ENCODE measurements at regions not wholly inside any gene's neighbourhood (a gene's known extent, or its start where the extent isn't known, plus 50 kb on each side); places are given as distances from the start of the nearest gene placed in this dataset.

DNA sequence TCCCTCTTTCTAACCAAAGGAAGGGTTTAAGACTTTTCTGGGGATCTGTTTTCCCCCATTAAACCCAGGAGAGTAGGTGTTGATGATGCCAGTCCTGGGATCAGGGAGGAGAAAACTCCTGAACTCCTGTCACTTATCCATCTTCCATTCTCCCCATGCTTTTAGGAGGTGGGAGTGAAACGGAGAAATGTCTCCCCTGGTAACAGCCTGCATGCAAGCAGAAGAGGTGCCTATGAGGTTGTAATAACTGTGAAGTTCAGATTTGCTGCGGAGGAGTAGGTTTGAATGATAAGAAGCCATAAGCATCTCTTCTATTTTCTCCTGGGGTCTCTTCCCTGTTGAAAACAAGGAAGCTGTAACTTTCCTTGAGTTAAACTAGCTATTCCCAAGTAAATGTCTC, 150.8 kb downstream of the SLC4A3 start:
- CTCF ChIA-PET = interaction anchor here (1.4 kb wide), 1 partner anchor 9 kb away, joined by 5 read pairs; no protein-coding TSS in a partner anchor
- H3K4me3 ChIP-seq (ENCODE audit: low read depth, low read length) = no peak overlapping the region

DNA sequence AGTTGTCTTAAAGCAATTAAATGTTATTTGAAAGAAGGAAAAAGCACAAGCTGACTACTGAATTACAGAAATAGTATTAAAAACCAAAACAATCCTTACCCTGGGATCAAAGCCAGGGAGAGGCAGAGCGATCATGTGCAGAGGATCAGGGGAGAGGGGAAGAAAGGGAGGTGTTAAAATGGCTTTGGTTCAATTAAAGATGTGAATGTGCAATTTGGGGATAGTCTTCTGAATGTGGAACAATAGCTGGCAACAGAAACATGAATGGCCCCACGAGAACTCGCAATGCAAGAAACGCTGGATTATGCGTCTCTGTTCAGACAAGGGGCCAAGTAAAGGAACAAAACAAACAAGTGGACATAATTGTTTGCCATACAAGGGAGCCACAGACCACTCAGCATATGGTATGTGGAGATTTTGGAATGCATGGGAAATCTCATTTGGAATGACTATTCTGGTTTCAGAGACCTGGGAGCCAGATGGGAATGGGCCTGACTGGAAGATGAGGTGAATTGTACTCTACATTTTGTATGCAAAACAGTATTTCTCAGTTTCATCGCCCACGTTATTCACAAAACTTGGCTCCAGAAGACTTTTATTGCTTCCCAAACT, 155.4 kb downstream of the SLC4A3 start:
- peak; percentile 8 for DNase-seq (ENCODE audit: low read depth)
- CTCF ChIA-PET = no interaction called here
- POLR2A ChIA-PET = no interaction called here
- Histone ChIP-seq H3K27me3 (ENCODE audit: control insufficient read depth, insufficient read depth, low read length) (no peaks in the 10 kb centered on the region), H3K36me3 (ENCODE audit: control insufficient read depth, insufficient read depth, low read length) (no peaks in the 10 kb centered on the region), H3K4me3 (ENCODE audit: low read depth, low read length) (no peak overlapping the region)
- TF ChIP-seq, protein P1, sequence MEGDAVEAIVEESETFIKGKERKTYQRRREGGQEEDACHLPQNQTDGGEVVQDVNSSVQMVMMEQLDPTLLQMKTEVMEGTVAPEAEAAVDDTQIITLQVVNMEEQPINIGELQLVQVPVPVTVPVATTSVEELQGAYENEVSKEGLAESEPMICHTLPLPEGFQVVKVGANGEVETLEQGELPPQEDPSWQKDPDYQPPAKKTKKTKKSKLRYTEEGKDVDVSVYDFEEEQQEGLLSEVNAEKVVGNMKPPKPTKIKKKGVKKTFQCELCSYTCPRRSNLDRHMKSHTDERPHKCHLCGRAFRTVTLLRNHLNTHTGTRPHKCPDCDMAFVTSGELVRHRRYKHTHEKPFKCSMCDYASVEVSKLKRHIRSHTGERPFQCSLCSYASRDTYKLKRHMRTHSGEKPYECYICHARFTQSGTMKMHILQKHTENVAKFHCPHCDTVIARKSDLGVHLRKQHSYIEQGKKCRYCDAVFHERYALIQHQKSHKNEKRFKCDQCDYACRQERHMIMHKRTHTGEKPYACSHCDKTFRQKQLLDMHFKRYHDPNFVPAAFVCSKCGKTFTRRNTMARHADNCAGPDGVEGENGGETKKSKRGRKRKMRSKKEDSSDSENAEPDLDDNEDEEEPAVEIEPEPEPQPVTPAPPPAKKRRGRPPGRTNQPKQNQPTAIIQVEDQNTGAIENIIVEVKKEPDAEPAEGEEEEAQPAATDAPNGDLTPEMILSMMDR (IDR thresholded peaks at IDR 0.05; ENCODE audit: insufficient read depth, low read depth, low read length) = no peak

More for the DNA sequence above, 150.8 kb downstream of the SLC4A3 start:
- POLR2A ChIA-PET = no interaction called here
- TF ChIP-seq, protein P1 (IDR thresholded peaks at IDR 0.05; ENCODE audit: insufficient read depth, low read depth, low read length) = no peak
- Histone ChIP-seq H3K27me3 (ENCODE audit: control insufficient read depth, insufficient read depth, low read length) (no peaks in the 10 kb centered on the region), H3K36me3 (ENCODE audit: control insufficient read depth, insufficient read depth, low read length) (no peaks in the 10 kb centered on the region)
- no peak for DNase-seq (ENCODE audit: low read depth)

DNA sequence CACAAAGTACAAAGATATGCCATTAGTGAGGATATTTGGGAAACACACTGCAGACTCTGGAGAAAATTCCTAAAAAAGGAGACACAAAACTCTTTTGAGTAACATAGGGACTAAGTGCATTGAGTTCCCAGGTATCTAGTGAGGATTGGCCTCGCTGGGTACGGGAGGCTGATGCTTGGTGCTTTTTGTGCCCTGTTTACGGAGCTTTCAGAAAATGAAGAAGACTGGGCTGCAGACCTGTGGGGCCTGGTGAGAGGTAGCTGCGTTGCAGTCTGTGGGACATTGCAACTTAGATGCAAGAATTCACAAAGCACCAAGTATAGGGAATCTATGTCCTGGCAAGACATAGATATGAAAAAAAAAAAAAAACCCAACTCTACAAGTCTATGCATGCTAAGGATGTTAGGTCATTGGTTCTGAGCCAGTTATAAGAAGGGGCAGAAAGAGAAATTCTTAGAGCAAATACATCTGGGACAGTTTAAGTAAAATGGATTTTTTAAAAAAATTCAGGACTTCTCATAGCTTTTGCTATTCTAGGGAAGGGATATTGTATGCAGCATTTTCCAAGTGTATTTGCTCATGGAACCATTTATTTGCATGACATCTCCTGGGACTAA, 156.0 kb downstream of the SLC4A3 start:
- Histone ChIP-seq H3K4me3 (ENCODE audit: low read depth, low read length) (no peak overlapping the region), H3K27me3 (ENCODE audit: control insufficient read depth, insufficient read depth, low read length) (no peaks in the 10 kb centered on the region), H3K36me3 (ENCODE audit: control insufficient read depth, insufficient read depth, low read length) (no peaks in the 10 kb centered on the region)
- DNase-seq (ENCODE audit: low read depth) = peak; percentile 18
- TF ChIP-seq, protein P1 (IDR thresholded peaks at IDR 0.05; ENCODE audit: insufficient read depth, low read depth, low read length) = no peak
- ChIA-PET CTCF (no interaction called here), POLR2A (no interaction called here)

DNA sequence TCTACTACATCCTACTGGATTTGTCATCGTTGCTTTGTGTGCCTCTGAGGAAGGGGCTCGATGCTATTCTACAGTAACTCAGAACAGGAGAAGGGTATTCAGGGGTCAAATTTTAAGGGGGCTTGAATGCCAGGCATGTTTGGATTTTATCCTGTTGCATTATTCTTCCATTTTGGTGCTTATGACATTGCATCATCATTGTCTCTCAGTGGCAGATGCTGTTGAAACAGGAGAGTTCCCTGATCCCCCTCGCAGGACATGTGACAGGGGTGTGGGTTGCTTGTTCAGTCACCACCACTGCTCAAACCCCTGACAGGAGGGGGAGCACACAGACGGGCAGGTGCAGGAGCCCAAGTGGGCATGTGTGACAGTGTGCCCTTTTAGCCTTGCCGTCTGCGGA, 156.7 kb downstream of the SLC4A3 start:
- no peak for DNase-seq (ENCODE audit: low read depth)
- TF ChIP-seq, protein P1 (IDR thresholded peaks at IDR 0.05; ENCODE audit: insufficient read depth, low read depth, low read length) = no peak
- Histone ChIP-seq H3K4me3 (ENCODE audit: low read depth, low read length) (no peak overlapping the region), H3K36me3 (ENCODE audit: control insufficient read depth, insufficient read depth, low read length) (no peaks in the 10 kb centered on the region), H3K27me3 (ENCODE audit: control insufficient read depth, insufficient read depth, low read length) (no peaks in the 10 kb centered on the region)
- POLR2A ChIA-PET = no interaction called here
- CTCF ChIA-PET = no interaction called here

DNA sequence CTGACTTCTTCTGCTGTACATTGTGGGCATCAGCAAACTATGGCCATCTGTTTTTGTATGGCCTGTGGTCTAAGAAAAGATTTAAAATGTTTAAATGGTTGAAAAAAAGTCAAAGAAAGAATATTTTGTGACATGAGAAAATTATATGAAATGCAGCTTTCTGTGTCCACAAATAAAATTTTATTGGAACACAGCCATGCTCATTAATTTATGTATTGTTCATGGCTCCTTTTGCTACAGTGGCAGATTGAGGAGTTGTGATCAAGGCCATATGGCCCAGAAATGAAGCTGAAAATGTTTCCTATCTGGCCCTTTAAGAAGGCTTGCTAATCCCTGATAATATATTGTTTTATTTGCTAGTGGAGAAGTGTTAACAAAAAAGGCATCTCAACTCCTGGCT, 162.0 kb downstream of the SLC4A3 start:
- H3K27me3 ChIP-seq (ENCODE audit: control insufficient read depth, insufficient read depth, low read length) = no peaks in the 10 kb centered on the region
- DNase-seq (ENCODE audit: low read depth) = no peak
- CTCF ChIA-PET = no interaction called here
- H3K36me3 ChIP-seq (ENCODE audit: control insufficient read depth, insufficient read depth, low read length) = no peaks in the 10 kb centered on the region
- POLR2A ChIA-PET = no interaction called here
- no peak overlapping the region for H3K4me3 ChIP-seq (ENCODE audit: low read depth, low read length)
- TF ChIP-seq, protein P1 (IDR thresholded peaks at IDR 0.05; ENCODE audit: insufficient read depth, low read depth, low read length) = no peak
